AG04450 (cell line): ENCODE measurements at regions not wholly inside any gene's neighbourhood (a gene's known extent, or its start where the extent isn't known, plus 50 kb on each side); places are given as distances from the start of the nearest gene placed in this dataset.

Experiments
- CTCF ChIA-PET: fragments of 300-600, 350-600 bp; formaldehyde crosslinking; extraction: SDS; loops from one replicate; lab custom pipeline; 2022; ENCODE audit warnings: antibody characterized with exemption, inconsistent platforms; lab: Charles Lee
- POLR2A ChIA-PET: fragments of 350-600 bp; formaldehyde crosslinking; extraction: SDS; loops from one replicate; lab custom pipeline; 2021; ENCODE audit warnings: antibody characterized with exemption, inconsistent platforms; lab: Yijun Ruan, JAX
- DNase-seq: peaks from one replicate; pipeline ENCODE4 v3.0.0-alpha.2; 2011; ENCODE audit warnings: low read depth, low spot score
- H3K27ac ChIP-seq: one replicate; pipeline ENCODE4 v1.5.1; 2012; ENCODE audit warnings: low read depth, low read length, control low read depth
- H3K27me3 ChIP-seq: one replicate; pipeline ENCODE4 v1.6.0; 2012; ENCODE audit warnings: low read length; ENCODE audit not compliant: control insufficient read depth, insufficient read depth
- H3K4me3 ChIP-seq: 2 replicates; pipeline ENCODE4 v1.5.1; 2011; ENCODE audit warnings: mild to moderate bottlenecking, low read depth, low read length, control low read depth
- H3K9me3 ChIP-seq: 2 replicates; pipeline ENCODE4 v1.5.1; 2012; ENCODE audit warnings: low read length; ENCODE audit not compliant: control insufficient read depth, insufficient read depth
- CTCF ChIP-seq: IDR thresholded peaks from 2 replicates; pipeline ENCODE4 v1.5.1; 2011; ENCODE audit warnings: low read depth, low read length, control low read depth, inconsistent platforms

GRCh38 chr2:21406386-21406785 is 282.6 kb downstream of the TDRD15 start:
- DNase-seq = no peak
- POLR2A ChIA-PET = no interaction called here
- CTCF ChIA-PET = no interaction called here

GRCh38 chr2:21406911-21407310 is 283.1 kb downstream of the TDRD15 start:
- CTCF ChIA-PET = no interaction called here
- DNase-seq = no peak
- H3K27me3 ChIP-seq = no peaks in the 10 kb centered on the region
- H3K9me3 ChIP-seq = peaks cover 5% of the 10 kb centered on the region
- no peak overlapping the region for H3K4me3 ChIP-seq
- no peak overlapping the region for H3K27ac ChIP-seq
- POLR2A ChIA-PET = no interaction called here
- no peak for TF ChIP-seq CTCF

More at GRCh38 chr2:21406386-21406785, 282.6 kb downstream of the TDRD15 start:
- no peak for TF ChIP-seq CTCF
- Histone ChIP-seq H3K9me3 (peaks cover 5% of the 10 kb centered on the region), H3K27me3 (no peaks in the 10 kb centered on the region), H3K27ac (no peak overlapping the region), H3K4me3 (no peak overlapping the region)

- Histone ChIP-seq H3K27ac (no peak overlapping the region), H3K27me3 (no peaks in the 10 kb centered on the region), H3K4me3 (no peak overlapping the region), H3K9me3 (peaks cover 3% of the 10 kb centered on the region; the same call in 1 of the 2 replicates)
- no peak for TF ChIP-seq CTCF
- no peak for DNase-seq
- ChIA-PET POLR2A (no interaction called here), CTCF (no interaction called here)
Observed at GRCh38 chr2:21407851-21408250, 284.1 kb downstream of the TDRD15 start.

GRCh38 chr2:21411741-21412140 is 288.0 kb downstream of the TDRD15 start:
- peaks cover 3% of the 10 kb centered on the region; the same call in 1 of the 2 replicates for H3K9me3 ChIP-seq
- H3K4me3 ChIP-seq = no peak overlapping the region
- CTCF ChIA-PET = no interaction called here
- no peaks in the 10 kb centered on the region for H3K27me3 ChIP-seq
- POLR2A ChIA-PET = no interaction called here
- no peak for TF ChIP-seq CTCF
- no peak overlapping the region for H3K27ac ChIP-seq
- no peak for DNase-seq

GRCh38 chr2:21412944-21413443 is 289.2 kb downstream of the TDRD15 start:
- ChIA-PET POLR2A (no interaction called here), CTCF (no interaction called here)
- no peak for TF ChIP-seq CTCF
- Histone ChIP-seq H3K27me3 (no peaks in the 10 kb centered on the region), H3K27ac (no peak overlapping the region), H3K4me3 (no peak overlapping the region), H3K9me3 (peaks cover 3% of the 10 kb centered on the region; the same call in 1 of the 2 replicates)
- DNase-seq = peak; percentile 13
